GM12874 (cell line): ENCODE measurements at regions not wholly inside any gene's neighbourhood (a gene's known extent, or its start where the extent isn't known, plus 50 kb on each side); places are given as distances from the start of the nearest gene placed in this dataset.

Source experiments
- TF ChIP-seq, protein P1 (sequence below): IDR thresholded peaks from 2 replicates; pipeline ENCODE4 v1.5.1; 2011; ENCODE audit warnings: low read depth, mild to moderate bottlenecking, control low read depth, low read length, moderate library complexity; ENCODE audit not compliant: insufficient read depth

DNA sequence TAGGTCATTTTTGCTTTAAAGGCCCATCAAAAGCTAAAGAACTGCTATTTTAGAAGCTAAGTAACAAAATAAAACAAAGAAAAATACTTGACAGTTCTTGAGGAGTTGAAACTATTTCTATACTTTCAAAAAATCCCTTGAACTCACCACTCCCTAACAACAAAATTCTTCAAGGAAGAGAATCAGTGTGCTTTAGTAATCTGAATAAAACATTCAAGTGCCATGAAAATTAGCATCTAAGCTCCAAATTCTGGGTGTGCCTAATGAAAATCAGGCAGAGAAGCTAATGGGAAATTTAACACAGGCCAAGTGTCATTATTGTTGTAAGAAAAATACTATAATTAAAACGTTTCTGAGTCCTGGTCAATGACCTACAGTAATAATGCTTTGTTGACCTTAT is 456.3 kb downstream of the ZEB2 start:
- TF ChIP-seq, protein P1, sequence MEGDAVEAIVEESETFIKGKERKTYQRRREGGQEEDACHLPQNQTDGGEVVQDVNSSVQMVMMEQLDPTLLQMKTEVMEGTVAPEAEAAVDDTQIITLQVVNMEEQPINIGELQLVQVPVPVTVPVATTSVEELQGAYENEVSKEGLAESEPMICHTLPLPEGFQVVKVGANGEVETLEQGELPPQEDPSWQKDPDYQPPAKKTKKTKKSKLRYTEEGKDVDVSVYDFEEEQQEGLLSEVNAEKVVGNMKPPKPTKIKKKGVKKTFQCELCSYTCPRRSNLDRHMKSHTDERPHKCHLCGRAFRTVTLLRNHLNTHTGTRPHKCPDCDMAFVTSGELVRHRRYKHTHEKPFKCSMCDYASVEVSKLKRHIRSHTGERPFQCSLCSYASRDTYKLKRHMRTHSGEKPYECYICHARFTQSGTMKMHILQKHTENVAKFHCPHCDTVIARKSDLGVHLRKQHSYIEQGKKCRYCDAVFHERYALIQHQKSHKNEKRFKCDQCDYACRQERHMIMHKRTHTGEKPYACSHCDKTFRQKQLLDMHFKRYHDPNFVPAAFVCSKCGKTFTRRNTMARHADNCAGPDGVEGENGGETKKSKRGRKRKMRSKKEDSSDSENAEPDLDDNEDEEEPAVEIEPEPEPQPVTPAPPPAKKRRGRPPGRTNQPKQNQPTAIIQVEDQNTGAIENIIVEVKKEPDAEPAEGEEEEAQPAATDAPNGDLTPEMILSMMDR = no peak

DNA sequence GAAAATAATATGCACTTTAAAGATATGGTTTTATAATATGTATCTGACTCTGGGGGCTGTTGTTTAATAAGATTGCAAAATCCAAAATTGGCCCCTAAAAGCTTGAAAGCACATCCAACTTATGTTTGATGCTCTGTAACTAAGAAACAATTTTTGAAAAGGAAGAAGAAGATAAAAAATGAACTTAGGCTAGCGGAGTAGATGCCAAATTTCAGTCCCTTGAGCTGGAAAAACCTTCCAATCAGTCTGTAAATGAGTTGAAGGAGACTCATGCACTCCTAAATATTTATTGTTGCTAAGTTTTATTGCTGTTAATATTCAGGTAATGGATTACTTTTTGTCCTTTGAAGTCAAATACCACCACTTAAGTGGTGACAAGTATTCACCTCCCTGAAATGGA is 465.0 kb downstream of the ZEB2 start:
- TF ChIP-seq, protein P1 = no peak

DNA sequence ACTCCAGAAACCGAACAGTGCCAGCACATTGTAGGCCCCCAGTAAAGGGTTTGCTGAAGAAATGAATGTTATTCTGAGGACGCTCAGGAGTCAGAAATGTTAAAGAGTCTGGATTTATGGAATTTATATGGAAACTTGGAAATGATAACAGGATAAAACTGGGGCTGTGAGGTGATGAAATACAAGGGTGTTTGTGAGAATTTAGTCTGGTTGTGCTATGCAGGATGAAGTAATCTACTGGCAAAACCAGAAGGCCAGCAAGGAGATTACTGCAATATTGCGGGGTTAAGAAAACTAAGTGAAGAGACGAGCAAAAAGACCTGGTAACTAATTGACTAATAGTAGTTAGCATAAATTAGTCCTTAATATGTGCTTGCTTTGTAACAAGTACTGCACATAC is 467.8 kb downstream of the ZEB2 start:
- TF ChIP-seq, protein P1 = no peak

DNA sequence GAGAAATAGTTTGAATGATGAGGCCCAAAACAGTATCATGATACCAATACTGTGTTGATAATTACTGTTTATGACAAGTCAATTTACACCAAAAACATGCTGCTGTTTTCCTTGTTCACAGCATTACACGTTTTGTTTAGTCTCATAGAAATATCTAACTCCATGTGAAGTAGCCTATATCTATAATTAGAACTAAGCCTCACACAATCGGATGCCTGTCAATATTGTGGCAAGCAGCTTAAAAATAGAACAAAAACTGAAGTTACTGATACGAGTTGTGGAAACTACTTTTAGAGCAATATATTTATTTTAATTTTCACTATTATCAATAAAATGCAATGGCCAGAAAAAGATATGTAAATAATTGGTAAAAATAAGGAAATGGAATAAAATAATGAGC is 470.8 kb downstream of the ZEB2 start:
- TF ChIP-seq, protein P1 = no peak

DNA sequence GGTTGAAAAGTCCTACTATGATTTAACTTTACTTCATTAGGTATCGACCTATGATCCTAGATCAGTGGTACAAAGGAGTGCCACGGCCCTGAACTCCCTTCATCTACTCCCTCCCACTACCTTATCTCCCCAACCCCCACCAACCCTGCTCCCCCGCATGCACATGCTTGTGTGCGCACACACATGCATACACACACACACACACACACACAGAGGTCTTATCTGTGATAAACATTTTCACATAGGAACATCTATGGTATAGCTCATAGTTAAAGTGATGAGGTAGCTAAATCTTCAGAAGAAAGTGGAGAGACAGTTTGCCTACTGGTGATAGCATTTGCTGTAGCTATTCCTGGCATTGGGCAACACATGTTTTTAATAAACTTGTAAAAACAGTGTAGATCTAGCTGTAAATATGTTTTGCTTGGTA is 471.3 kb downstream of the ZEB2 start:
- TF ChIP-seq, protein P1 = no peak

DNA sequence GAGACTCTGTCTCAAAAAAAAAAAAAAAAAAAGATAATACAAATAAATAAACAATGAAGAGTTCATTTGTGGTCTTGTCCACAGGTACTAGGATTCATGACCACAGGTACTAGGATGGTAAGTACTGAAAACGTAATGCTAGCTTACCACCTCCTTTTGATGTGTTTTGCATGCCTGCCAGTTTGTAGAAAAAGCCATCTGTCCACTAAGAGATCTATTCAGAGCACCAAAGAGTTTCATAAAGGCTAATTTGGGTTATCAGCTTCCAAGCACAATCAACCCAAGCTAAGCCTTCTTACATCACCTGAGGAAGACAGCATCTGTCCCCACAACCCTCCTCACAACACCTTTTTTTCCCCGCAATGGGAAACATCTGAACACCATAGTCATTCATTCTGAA is 477.2 kb downstream of the ZEB2 start:
- TF ChIP-seq, protein P1 = no peak

DNA sequence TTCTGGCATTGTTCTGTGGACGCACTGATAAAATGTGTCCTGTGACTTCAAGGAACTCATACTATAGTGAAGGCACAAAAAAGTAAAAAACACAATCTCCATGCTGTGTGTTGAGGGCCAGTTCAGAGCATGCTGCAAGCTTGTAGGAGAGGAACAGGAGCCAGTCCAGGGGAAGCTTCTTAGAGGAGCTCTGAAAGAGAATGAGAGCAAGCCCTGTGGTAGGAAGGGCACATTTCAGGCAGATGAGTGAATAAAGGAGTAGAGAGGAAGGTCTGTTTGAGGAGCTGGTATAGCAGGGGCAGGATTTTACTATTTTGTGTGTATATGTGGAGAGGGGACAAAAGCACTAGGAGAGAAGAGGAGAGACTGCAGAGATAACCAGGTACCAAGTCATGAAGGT is 478.3 kb downstream of the ZEB2 start:
- TF ChIP-seq, protein P1 = no peak

DNA sequence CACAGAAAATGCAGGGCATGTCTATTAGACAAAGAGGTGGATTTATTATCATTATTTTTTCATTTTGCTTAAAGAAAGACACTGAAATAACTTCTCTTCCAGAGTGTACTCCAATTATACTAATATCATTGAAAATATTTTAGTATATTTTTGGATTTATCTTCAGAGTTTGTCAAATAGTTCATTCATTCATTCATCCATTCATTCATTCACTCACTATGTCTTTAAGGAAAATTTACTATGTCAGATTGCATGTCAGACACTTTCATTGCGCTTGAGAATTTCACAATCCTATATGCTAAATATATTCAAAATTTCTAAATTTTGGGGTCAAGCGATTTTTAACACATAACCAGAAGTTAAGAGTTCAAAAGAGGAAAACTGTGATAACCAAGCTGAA is 479.1 kb downstream of the ZEB2 start:
- TF ChIP-seq, protein P1 = no peak
